IPS DF 19.7 (cell line): ENCODE measurements at regions not wholly inside any gene's neighbourhood (a gene's known extent, or its start where the extent isn't known, plus 50 kb on each side); places are given as distances from the start of the nearest gene placed in this dataset.

Source experiments
- DNase-seq: peaks from one replicate; pipeline ENCODE4 v3.0.0-alpha.2; 2013; ENCODE audit warnings: low read depth, low spot score

- DNase-seq, result peak; percentile 40
These were observed 1089.1 kb downstream of the SLC6A15 start for GRCh38 chr12:83823386-83824045.

- no peak for DNase-seq
These were observed 1090.6 kb downstream of the SLC6A15 start for GRCh38 chr12:83821967-83822366.

GRCh38 chr12:83818881-83819280 is 1093.7 kb downstream of the SLC6A15 start:
- DNase-seq, result no peak

GRCh38 chr12:83817730-83818129 is 1094.9 kb downstream of the SLC6A15 start:
- DNase-seq, result no peak

- DNase-seq, result no peak
These were observed 1104.0 kb downstream of the SLC6A15 start for GRCh38 chr12:83808591-83808990.

GRCh38 chr12:83807871-83808270 is 1104.7 kb downstream of the SLC6A15 start:
- no peak for DNase-seq

- DNase-seq, result no peak
These were observed 1106.7 kb downstream of the SLC6A15 start for GRCh38 chr12:83805873-83806272.

- no peak for DNase-seq
These were observed 1107.3 kb downstream of the SLC6A15 start for GRCh38 chr12:83805156-83805772.

GRCh38 chr12:83801972-83802371 is 1110.6 kb downstream of the SLC6A15 start:
- no peak for DNase-seq

- DNase-seq, result no peak
These were observed 1112.6 kb downstream of the SLC6A15 start for GRCh38 chr12:83800022-83800421.

- DNase-seq, result no peak
These were observed 1109.8 kb downstream of the TMTC2 start for GRCh38 chr12:83796531-83796930.

- no peak for DNase-seq
These were observed 1106.9 kb downstream of the TMTC2 start for GRCh38 chr12:83793616-83794015.

- DNase-seq, result no peak
These were observed 1097.7 kb downstream of the TMTC2 start for GRCh38 chr12:83784298-83784890.

GRCh38 chr12:83779526-83779925 is 1092.8 kb downstream of the TMTC2 start:
- no peak for DNase-seq

GRCh38 chr12:83769151-83769550 is 1082.4 kb downstream of the TMTC2 start:
- no peak for DNase-seq

GRCh38 chr12:83767723-83768122 is 1081.0 kb downstream of the TMTC2 start:
- DNase-seq, result no peak

- DNase-seq, result no peak
These were observed 1076.7 kb downstream of the TMTC2 start for GRCh38 chr12:83763425-83763824.

GRCh38 chr12:83759906-83760305 is 1073.2 kb downstream of the TMTC2 start:
- DNase-seq, result no peak

GRCh38 chr12:83758888-83759631 is 1072.4 kb downstream of the TMTC2 start:
- DNase-seq, result no peak

GRCh38 chr12:83753904-83754303 is 1067.2 kb downstream of the TMTC2 start:
- no peak for DNase-seq

GRCh38 chr12:83753205-83753604 is 1066.5 kb downstream of the TMTC2 start:
- DNase-seq, result no peak

GRCh38 chr12:83739607-83740006 is 1052.9 kb downstream of the TMTC2 start:
- no peak for DNase-seq
